WTC11 (cell line): ENCODE measurements at regions not wholly inside any gene's neighbourhood (a gene's known extent, or its start where the extent isn't known, plus 50 kb on each side); places are given as distances from the start of the nearest gene placed in this dataset.
"Not testable (repeated sequence)": the region's sequence is repeated elsewhere in the genome, so short reads cannot be mapped to it uniquely, and the experiment has no call there.

Experiments
- ATAC-seq: fragments of 200-7000 bp; cut with Tn5 transposase; 2 replicates; pipeline ENCODE4 v1.10.0; 2021; ENCODE audit warnings: mild to moderate bottlenecking, moderate library complexity
- CTCF ChIA-PET: fragments of 300-600 bp; sonication (Branson Sonifier 250); formaldehyde crosslinking; loops from one replicate; lab custom pipeline; 2021; ENCODE audit warnings: antibody characterized with exemption; lab: Charles Lee
- POLR2A ChIA-PET: fragments of 350-600 bp; sonication (Branson Sonifier 250); formaldehyde crosslinking; loops from one replicate; lab custom pipeline; 2021; ENCODE audit warnings: antibody characterized with exemption; lab: Charles Lee
- DNase-seq: peaks from one replicate; pipeline ENCODE4 v3.0.0; 2021; ENCODE audit warnings: low spot score
- H3K27ac Mint-ChIP-seq: 2 replicates; pipeline ENCODE4 v1.8.0; 2021; ENCODE audit warnings: mixed read lengths
- H3K27me3 Mint-ChIP-seq: 2 replicates; pipeline ENCODE4 v1.8.0; 2021; ENCODE audit warnings: low read depth, mild to moderate bottlenecking, moderate library complexity, mixed read lengths
- H3K36me3 Mint-ChIP-seq: 2 replicates; pipeline ENCODE4 v1.8.0; 2021; ENCODE audit warnings: mixed read lengths
- H3K4me1 Mint-ChIP-seq: 2 replicates; pipeline ENCODE4 v1.8.0; 2022; ENCODE audit warnings: mixed read lengths
- H3K4me3 Mint-ChIP-seq: 2 replicates; pipeline ENCODE4 v1.8.0; 2021; ENCODE audit warnings: mild to moderate bottlenecking, moderate library complexity, mixed read lengths
- H3K9me3 Mint-ChIP-seq: 2 replicates; pipeline ENCODE4 v1.8.0; 2021; ENCODE audit warnings: mixed read lengths
- ATF1 ChIP-seq: sonication (generic); formaldehyde crosslinking; IDR thresholded peaks from 2 replicates; pipeline ENCODE4 v1.8.1; 2023; ENCODE audit warnings: mild to moderate bottlenecking, moderate library complexity, missing genetic modification reagents
- ATF6 ChIP-seq: sonication (generic); formaldehyde crosslinking; IDR thresholded peaks from 2 replicates; pipeline ENCODE4 v1.8.1; 2023; ENCODE audit warnings: mild to moderate bottlenecking, missing genetic modification reagents
- CDX4 ChIP-seq: fragments of 250-450 bp; sonication (Bioruptor Pico); IDR thresholded peaks from 2 replicates; pipeline ENCODE4 v1.9.0; 2021; ENCODE audit warnings: moderate library complexity, mild to moderate bottlenecking, inconsistent platforms, borderline replicate concordance
- CREM ChIP-seq: sonication (generic); formaldehyde crosslinking; IDR thresholded peaks from 2 replicates; pipeline ENCODE4 v1.8.1; 2022; ENCODE audit warnings: mild to moderate bottlenecking, missing genetic modification reagents, moderate library complexity
- CTCF ChIP-seq: fragments of 200-600 bp; IDR thresholded peaks from 2 replicates; pipeline ENCODE4 v1.8.0; 2022; ENCODE audit warnings: antibody characterized with exemption
- EMX1 ChIP-seq: fragments of 250-450 bp; sonication (Bioruptor Pico); IDR thresholded peaks from 2 replicates; pipeline ENCODE4 v1.8.0; 2021; ENCODE audit warnings: mild to moderate bottlenecking
- ERG ChIP-seq: fragments of 250-450 bp; sonication (Bioruptor Pico); IDR thresholded peaks from 2 replicates; pipeline ENCODE4 v1.8.0; 2021; ENCODE audit warnings: mild to moderate bottlenecking
- ESRRA ChIP-seq: sonication (generic); formaldehyde crosslinking; IDR thresholded peaks from 2 replicates; pipeline ENCODE4 v1.8.1; 2022; ENCODE audit warnings: mild to moderate bottlenecking, missing genetic modification reagents, borderline replicate concordance
- GRHL2 ChIP-seq: fragments of 250-450 bp; sonication (Bioruptor Pico); IDR thresholded peaks from 2 replicates; pipeline ENCODE4 v1.8.0; 2022; ENCODE audit warnings: mild to moderate bottlenecking, moderate library complexity; ENCODE audit not compliant: insufficient replicate concordance, severe bottlenecking
- HMGXB4 ChIP-seq: sonication (generic); formaldehyde crosslinking; IDR thresholded peaks from 2 replicates; pipeline ENCODE4 v1.8.1; 2023; ENCODE audit warnings: mild to moderate bottlenecking, moderate library complexity, missing genetic modification reagents
- NFYB ChIP-seq: sonication (generic); formaldehyde crosslinking; conservative IDR thresholded peaks from 2 replicates; pipeline ENCODE4 v1.8.0; 2022; ENCODE audit warnings: low read depth, missing genetic modification reagents
- OVOL2 ChIP-seq: fragments of 250-450 bp; sonication (Bioruptor Pico); IDR thresholded peaks from 2 replicates; pipeline ENCODE4 v1.9.0; 2021; ENCODE audit warnings: mild to moderate bottlenecking, borderline replicate concordance
- PREB ChIP-seq: sonication (generic); formaldehyde crosslinking; IDR thresholded peaks from 2 replicates; pipeline ENCODE4 v1.8.1; 2022; ENCODE audit warnings: mild to moderate bottlenecking, missing genetic modification reagents, moderate library complexity, borderline replicate concordance
- RORB ChIP-seq: fragments of 250-450 bp; sonication (Bioruptor Pico); IDR thresholded peaks from 2 replicates; pipeline ENCODE4 v1.9.0; 2021; ENCODE audit warnings: mild to moderate bottlenecking
- SP1 ChIP-seq: sonication (generic); formaldehyde crosslinking; conservative IDR thresholded peaks from 2 replicates; pipeline ENCODE4 v1.8.1; 2022; ENCODE audit warnings: missing genetic modification reagents
- TEAD4 ChIP-seq: sonication (generic); formaldehyde crosslinking; IDR thresholded peaks from 2 replicates; pipeline ENCODE4 v1.8.0; 2022; ENCODE audit warnings: mild to moderate bottlenecking, missing genetic modification reagents
- USF2 ChIP-seq: sonication (generic); formaldehyde crosslinking; IDR thresholded peaks from 2 replicates; pipeline ENCODE4 v1.8.1; 2023; ENCODE audit warnings: mild to moderate bottlenecking, missing genetic modification reagents, moderate library complexity
- ZBTB43 ChIP-seq: sonication (generic); formaldehyde crosslinking; IDR thresholded peaks from 2 replicates; pipeline ENCODE4 v1.8.1; 2023; ENCODE audit warnings: mild to moderate bottlenecking, missing genetic modification reagents
- ZNF121 ChIP-seq: sonication (generic); formaldehyde crosslinking; IDR thresholded peaks from 2 replicates; pipeline ENCODE4 v1.8.0; 2023; ENCODE audit warnings: missing genetic modification reagents
- ZNF138 ChIP-seq: sonication (generic); formaldehyde crosslinking; conservative IDR thresholded peaks from 2 replicates; pipeline ENCODE4 v1.8.1; 2022; ENCODE audit warnings: mild to moderate bottlenecking, moderate library complexity, missing genetic modification reagents
- ZNF219 ChIP-seq: sonication (generic); formaldehyde crosslinking; IDR thresholded peaks from 2 replicates; pipeline ENCODE4 v1.8.0; 2023; ENCODE audit warnings: missing genetic modification reagents, mild to moderate bottlenecking, borderline replicate concordance
- ZNF416 ChIP-seq: fragments of 250-450 bp; sonication (Bioruptor Pico); IDR thresholded peaks from 2 replicates; pipeline ENCODE4 v1.9.0; 2021; ENCODE audit warnings: mild to moderate bottlenecking, inconsistent platforms
- ZNF671 ChIP-seq: fragments of 250-450 bp; sonication (Bioruptor Pico); IDR thresholded peaks from 2 replicates; pipeline ENCODE4 v1.8.0; 2021; ENCODE audit warnings: mild to moderate bottlenecking

- no peaks in the 10 kb centered on the region for H3K36me3 Mint-ChIP-seq
- TF ChIP-seq CREM (CRISPR knock-in tag) (no peak), ZBTB43 (CRISPR knock-in tag) (no peak), ZNF138 (CRISPR knock-in tag) (no peak), ZNF671 (CRISPR knock-in tag) (no peak), ATF6 (CRISPR knock-in tag) (no peak), ZNF121 (CRISPR knock-in tag) (no peak), GRHL2 (no peak), ERG (CRISPR knock-in tag) (no peak), USF2 (no peak), ZNF219 (CRISPR knock-in tag) (no peak), NFYB (CRISPR knock-in tag) (no peak), ZNF416 (CRISPR knock-in tag) (no peak), CTCF (no peak), RORB (CRISPR knock-in tag) (no peak), SP1 (CRISPR knock-in tag) (no peak)
- H3K4me3 Mint-ChIP-seq, result no peak overlapping the region
- ATAC-seq (no peak), DNase-seq (no peak)
- H3K27ac Mint-ChIP-seq, result no peak overlapping the region
- ChIA-PET CTCF (no interaction called here), POLR2A (no interaction called here)
- no peaks in the 10 kb centered on the region for H3K9me3 Mint-ChIP-seq
- H3K4me1 Mint-ChIP-seq, result no peaks in the 10 kb centered on the region
- no peaks in the 10 kb centered on the region; the same call in 1 of the 2 replicates for H3K27me3 Mint-ChIP-seq
Measured at GRCh38 chr6:10338151-10338550, 76.7 kb downstream of the TFAP2A start.

- H3K27ac Mint-ChIP-seq, POLR2A ChIA-PET, DNase-seq, ATAC-seq, H3K9me3 Mint-ChIP-seq, H3K27me3 Mint-ChIP-seq, H3K4me3 Mint-ChIP-seq, H3K4me1 Mint-ChIP-seq, CTCF ChIA-PET, H3K36me3 Mint-ChIP-seq: not testable (repeated sequence)
Measured at GRCh38 chr6:10337376-10337775, 77.5 kb downstream of the TFAP2A start.

- no peaks in the 10 kb centered on the region for H3K36me3 Mint-ChIP-seq
- no peak overlapping the region for H3K4me3 Mint-ChIP-seq
- H3K27ac Mint-ChIP-seq, result no peak overlapping the region
- ChIA-PET CTCF (no interaction called here), POLR2A (no interaction called here)
- DNase-seq, result no peak
- H3K4me1 Mint-ChIP-seq, result peaks cover 7% of the 10 kb centered on the region; the same call in 1 of the 2 replicates
- H3K27me3 Mint-ChIP-seq, result no peaks in the 10 kb centered on the region
- ATAC-seq, result no peak
- H3K9me3 Mint-ChIP-seq, result no peaks in the 10 kb centered on the region
- no peak for TF ChIP-seq HMGXB4 (CRISPR knock-in tag)
- no peak for TF ChIP-seq TEAD4
- TF ChIP-seq OVOL2 (CRISPR knock-in tag), result no peak
- no peak for TF ChIP-seq EMX1 (CRISPR knock-in tag)
- TF ChIP-seq CDX4 (CRISPR knock-in tag), result no peak
- no peak for TF ChIP-seq ESRRA (CRISPR knock-in tag)
- no peak for TF ChIP-seq ATF1
- no peak for TF ChIP-seq PREB (CRISPR knock-in tag)
Measured at GRCh38 chr6:10332111-10332510, 82.8 kb downstream of the TFAP2A start.
